Fibroblast of lung (primary cell): ENCODE measurements at regions not wholly inside any gene's neighbourhood (a gene's known extent, or its start where the extent isn't known, plus 50 kb on each side); places are given as distances from the start of the nearest gene placed in this dataset.

Experiments
- DNase-seq, 2 donors: peaks; one replicate each; pipeline versions ENCODE4 v3.0.0 to v3.0.0-alpha.2; 2010; ENCODE audit warnings: low read depth in 2 of 2
- H2AFZ ChIP-seq: 2 replicates; pipeline ENCODE4 v1.5.1; 2012; ENCODE audit warnings: low read length, control low read depth, inconsistent platforms
- H3K27ac ChIP-seq: 2 replicates; pipeline ENCODE4 v1.5.1; 2011; ENCODE audit warnings: low read length, control low read depth; ENCODE audit not compliant: insufficient read depth
- H3K27me3 ChIP-seq: 2 replicates; pipeline ENCODE4 v1.5.1; 2011; ENCODE audit warnings: mild to moderate bottlenecking, low read length; ENCODE audit not compliant: control insufficient read depth, insufficient read depth
- H3K36me3 ChIP-seq: 2 replicates; pipeline ENCODE4 v1.5.1; 2011; ENCODE audit warnings: low read length; ENCODE audit not compliant: control insufficient read depth, insufficient read depth
- H3K4me1 ChIP-seq: 2 replicates; pipeline ENCODE4 v1.5.1; 2011; ENCODE audit warnings: low read length; ENCODE audit not compliant: control insufficient read depth, insufficient read depth; ENCODE audit errors: extremely low read depth
- H3K4me2 ChIP-seq: 2 replicates; pipeline ENCODE4 v1.5.1; 2011; ENCODE audit warnings: low read length, control low read depth; ENCODE audit not compliant: insufficient read depth; ENCODE audit errors: extremely low read depth
- H3K4me3 ChIP-seq, 4 experiments: fragments of 200-600 bp in 1 of 4; sonication (generic) in 1 of 4; replicated peaks in 1 of 4; 2 replicates each; pipeline ENCODE4 v1.5.1; 2011 to 2016; ENCODE audit warnings: low read length in 4 of 4, low read depth in 3 of 4, mild to moderate bottlenecking in 3 of 4, control low read depth in 2 of 4, inconsistent platforms in 1 of 4, mixed read lengths in 1 of 4; ENCODE audit not compliant: insufficient read depth in 1 of 4; ENCODE audit errors: control extremely low read depth in 1 of 4
- H3K79me2 ChIP-seq: 2 replicates; pipeline ENCODE4 v1.5.1; 2012; ENCODE audit warnings: mild to moderate bottlenecking, low read length, inconsistent platforms; ENCODE audit not compliant: control insufficient read depth, insufficient read depth
- H3K9ac ChIP-seq: 2 replicates; pipeline ENCODE4 v1.5.1; 2011; ENCODE audit warnings: mild to moderate bottlenecking, low read length, control low read depth; ENCODE audit not compliant: insufficient read depth
- H3K9me3 ChIP-seq: 2 replicates; pipeline ENCODE4 v1.5.1; 2012; ENCODE audit warnings: low read depth, low read length; ENCODE audit not compliant: control insufficient read depth, insufficient read depth
- H4K20me1 ChIP-seq: 2 replicates; pipeline ENCODE4 v1.5.1; 2011; ENCODE audit warnings: low read length; ENCODE audit not compliant: control insufficient read depth, insufficient read depth; ENCODE audit errors: extremely low read depth
- CTCF ChIP-seq, 2 donors: IDR thresholded peaks in 1 of 2; conservative IDR thresholded peaks in 1 of 2; 1 replicate in 1 of 2; 2 replicates in 1 of 2; pipeline ENCODE4 v1.5.1; 2011 to 2012; ENCODE audit warnings: low read length in 2 of 2, control low read depth in 1 of 2, inconsistent platforms in 1 of 2, low read depth in 1 of 2, mild to moderate bottlenecking in 1 of 2
- EZH2 ChIP-seq: IDR thresholded peaks from 2 replicates; pipeline ENCODE4 v1.5.1; 2012; ENCODE audit warnings: low read length, control low read depth, mild to moderate bottlenecking; ENCODE audit errors: missing control alignments

DNA sequence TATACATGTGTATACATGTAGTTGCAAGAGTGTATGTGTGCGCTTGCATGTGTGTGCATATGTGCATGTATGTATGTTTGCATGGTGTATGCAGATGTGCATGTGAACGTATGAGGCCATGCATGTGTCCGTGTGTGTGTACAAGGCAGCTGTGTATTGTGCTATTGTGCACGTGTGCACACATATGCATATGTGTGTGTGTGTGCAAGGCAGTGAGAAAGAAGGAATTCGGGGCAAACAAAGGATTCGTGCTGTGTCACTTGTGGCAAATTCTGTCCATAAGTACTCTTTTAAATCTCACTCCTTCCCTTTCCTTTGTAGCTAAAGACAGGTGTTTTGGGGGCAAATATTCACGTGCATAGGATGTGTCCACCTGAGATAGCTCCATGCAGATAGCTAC is 227.1 kb downstream of the VRK1 start:
- Histone ChIP-seq H3K27ac (no peak overlapping the region), H3K79me2 (no peaks in the 10 kb centered on the region), H4K20me1 (no peaks in the 10 kb centered on the region), H3K36me3 (no peaks in the 10 kb centered on the region), H3K9me3 (no peaks in the 10 kb centered on the region), H3K4me3 (no peak overlapping the region), H3K9ac (no peak overlapping the region), H3K4me1 (no peaks in the 10 kb centered on the region), H2AFZ (no peak overlapping the region), H3K4me2 (no peak overlapping the region), H3K27me3 (no peaks in the 10 kb centered on the region)
- TF ChIP-seq EZH2, result no peak
- no peak for TF ChIP-seq CTCF (conservative IDR thresholded peaks at IDR 0.05 in 1 of 2, IDR thresholded peaks at IDR 0.05 in 1 of 2; ENCODE audit: low read depth in 1 of 2, low read length in 2 of 2)
- DNase-seq, result no peak

DNA sequence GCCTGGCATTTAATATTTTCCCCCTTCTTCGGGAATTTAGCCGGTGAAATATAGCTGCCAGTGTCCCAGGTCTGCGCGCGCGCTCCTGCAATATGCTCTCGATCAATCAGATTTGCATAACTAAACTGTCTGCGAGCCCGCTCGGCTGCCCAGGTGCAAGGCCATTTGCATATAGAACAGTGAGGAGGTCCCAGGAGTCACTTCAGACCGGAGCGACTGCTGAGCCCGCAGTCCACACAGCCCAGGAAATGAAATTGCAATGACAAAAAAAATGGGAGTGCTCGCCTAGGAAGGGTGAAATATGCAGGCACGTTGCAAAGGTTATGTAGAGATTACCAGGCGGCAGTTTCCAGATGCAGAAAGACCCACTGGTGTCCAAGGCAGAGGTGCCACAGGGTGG is 228.5 kb downstream of the VRK1 start:
- H4K20me1 ChIP-seq, result no peaks in the 10 kb centered on the region
- no peaks in the 10 kb centered on the region for H3K27me3 ChIP-seq
- no peaks in the 10 kb centered on the region for H3K4me1 ChIP-seq
- H3K4me2 ChIP-seq, result no peak overlapping the region
- no peak overlapping the region for H3K27ac ChIP-seq
- no peak overlapping the region for H2AFZ ChIP-seq
- H3K36me3 ChIP-seq, result no peaks in the 10 kb centered on the region
- DNase-seq, result no peak
- no peak overlapping the region for H3K4me3 ChIP-seq
- TF ChIP-seq CTCF (conservative IDR thresholded peaks at IDR 0.05 in 1 of 2, IDR thresholded peaks at IDR 0.05 in 1 of 2; ENCODE audit: low read depth in 1 of 2, low read length in 2 of 2), result no peak
- H3K79me2 ChIP-seq, result no peaks in the 10 kb centered on the region
- no peak overlapping the region for H3K9ac ChIP-seq
- H3K9me3 ChIP-seq, result no peaks in the 10 kb centered on the region

DNA sequence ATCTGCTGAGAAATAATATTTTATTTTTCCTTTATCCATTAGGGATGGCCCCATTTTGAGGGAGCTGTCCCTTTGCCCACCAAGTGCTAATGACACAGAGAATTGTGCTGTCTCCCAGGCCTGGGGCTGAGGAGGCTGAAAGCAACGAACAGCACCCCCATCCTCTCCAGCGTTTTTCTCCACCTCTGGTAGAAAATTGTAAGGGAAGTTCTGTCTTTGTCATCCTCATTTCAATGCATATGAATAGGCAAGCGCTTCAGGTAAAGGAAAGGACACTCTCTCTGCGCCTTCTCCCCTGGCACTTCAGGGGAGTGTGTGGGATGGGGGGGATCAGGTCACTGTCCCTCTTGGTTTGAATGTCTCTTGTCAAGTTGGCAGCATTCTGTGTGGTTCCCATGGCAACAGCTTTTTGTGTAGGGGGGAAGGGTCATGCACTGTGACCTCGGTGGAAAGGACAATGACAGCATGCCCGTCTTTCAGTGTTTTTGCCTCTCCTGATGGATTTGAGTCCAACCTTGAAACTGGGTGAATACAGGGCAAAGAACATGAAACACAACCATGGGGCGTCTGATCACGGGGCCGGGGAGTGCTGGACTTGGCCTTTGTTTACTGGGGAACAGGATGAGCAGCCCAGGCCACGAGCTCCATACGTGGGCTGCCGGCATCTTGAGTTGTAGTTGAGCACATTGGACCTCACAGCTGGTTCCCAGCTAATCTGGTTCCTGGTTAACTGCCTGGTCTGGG is 230.2 kb downstream of the VRK1 start:
- no peak overlapping the region for H2AFZ ChIP-seq
- no peak overlapping the region for H3K9ac ChIP-seq
- H3K79me2 ChIP-seq, result no peaks in the 10 kb centered on the region
- no peaks in the 10 kb centered on the region for H3K36me3 ChIP-seq
- TF ChIP-seq CTCF (conservative IDR thresholded peaks at IDR 0.05 in 1 of 2, IDR thresholded peaks at IDR 0.05 in 1 of 2; ENCODE audit: low read depth in 1 of 2, low read length in 2 of 2), result no peak
- no peak for TF ChIP-seq EZH2
- H4K20me1 ChIP-seq, result no peaks in the 10 kb centered on the region
- H3K4me1 ChIP-seq, result no peaks in the 10 kb centered on the region
- no peak overlapping the region for H3K27ac ChIP-seq
- H3K9me3 ChIP-seq, result no peaks in the 10 kb centered on the region
- H3K4me2 ChIP-seq, result no peak overlapping the region
- no peak for DNase-seq
- H3K4me3 ChIP-seq, result no peak overlapping the region
- H3K27me3 ChIP-seq, result no peaks in the 10 kb centered on the region
